ENCODE measurements at regions not wholly inside any gene's neighbourhood (a gene's known extent, or its start where the extent isn't known, plus 50 kb on each side); places are given as distances from the start of the nearest gene placed in this dataset.

DNA sequence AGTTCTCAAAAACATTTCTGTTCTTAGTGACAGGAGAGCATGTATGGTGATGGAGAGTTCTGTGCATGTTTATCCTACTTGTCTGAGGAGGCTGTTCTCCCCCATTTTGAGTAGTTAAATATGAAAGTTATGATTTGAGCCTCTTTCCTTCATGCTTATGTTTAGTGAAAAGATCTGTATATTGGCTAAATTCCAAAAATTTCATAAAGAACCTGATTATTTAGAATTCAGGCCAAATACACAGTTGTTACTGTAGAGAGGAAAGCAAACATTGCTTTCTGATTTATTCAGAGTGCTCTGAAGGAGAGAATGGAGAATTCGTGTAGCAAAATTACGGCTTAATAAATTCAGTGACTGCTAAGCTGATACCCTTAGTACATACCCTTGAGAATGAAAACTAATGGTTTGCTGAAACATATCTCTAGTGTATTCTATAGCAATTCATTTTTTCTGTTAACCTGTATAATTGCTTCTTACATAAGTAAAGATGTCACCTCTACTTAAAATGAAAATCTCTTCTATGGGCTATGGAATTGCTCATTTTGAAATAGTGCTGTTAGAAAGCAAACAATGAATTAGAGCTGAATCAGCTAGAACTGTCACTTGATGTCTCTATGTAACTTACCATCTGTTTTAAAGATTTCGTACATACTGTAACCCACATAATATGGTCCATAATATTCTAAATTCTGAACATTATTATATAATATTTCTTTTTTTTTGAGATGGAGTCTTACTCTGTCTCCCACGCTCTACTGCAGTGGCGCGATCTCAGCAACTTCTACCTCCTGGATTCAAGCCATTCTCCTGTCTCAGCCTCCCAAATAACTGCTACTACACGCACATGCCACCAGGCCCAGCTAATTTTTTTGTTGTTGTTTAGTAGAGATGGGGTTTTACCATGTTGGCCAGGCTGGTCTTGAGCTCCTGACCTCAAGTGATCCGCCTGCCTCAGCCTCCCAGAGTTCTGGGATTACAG lies 417.0 kb upstream of the RGS6 start:
- in situ Hi-C loops (cut with MboI; ENCODE audit: low pct_unique_long_range_greater_than_20kb, low sequenced_read_pairs, unreplicated experiment): no loop called here
- DNase-seq (ENCODE audit: low spot score): no peak
- TF ChIP-seq, protein P1, sequence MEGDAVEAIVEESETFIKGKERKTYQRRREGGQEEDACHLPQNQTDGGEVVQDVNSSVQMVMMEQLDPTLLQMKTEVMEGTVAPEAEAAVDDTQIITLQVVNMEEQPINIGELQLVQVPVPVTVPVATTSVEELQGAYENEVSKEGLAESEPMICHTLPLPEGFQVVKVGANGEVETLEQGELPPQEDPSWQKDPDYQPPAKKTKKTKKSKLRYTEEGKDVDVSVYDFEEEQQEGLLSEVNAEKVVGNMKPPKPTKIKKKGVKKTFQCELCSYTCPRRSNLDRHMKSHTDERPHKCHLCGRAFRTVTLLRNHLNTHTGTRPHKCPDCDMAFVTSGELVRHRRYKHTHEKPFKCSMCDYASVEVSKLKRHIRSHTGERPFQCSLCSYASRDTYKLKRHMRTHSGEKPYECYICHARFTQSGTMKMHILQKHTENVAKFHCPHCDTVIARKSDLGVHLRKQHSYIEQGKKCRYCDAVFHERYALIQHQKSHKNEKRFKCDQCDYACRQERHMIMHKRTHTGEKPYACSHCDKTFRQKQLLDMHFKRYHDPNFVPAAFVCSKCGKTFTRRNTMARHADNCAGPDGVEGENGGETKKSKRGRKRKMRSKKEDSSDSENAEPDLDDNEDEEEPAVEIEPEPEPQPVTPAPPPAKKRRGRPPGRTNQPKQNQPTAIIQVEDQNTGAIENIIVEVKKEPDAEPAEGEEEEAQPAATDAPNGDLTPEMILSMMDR (IDR thresholded peaks at IDR 0.05; ENCODE audit: extremely low read depth, insufficient read depth, missing control alignments): no peak

DNA sequence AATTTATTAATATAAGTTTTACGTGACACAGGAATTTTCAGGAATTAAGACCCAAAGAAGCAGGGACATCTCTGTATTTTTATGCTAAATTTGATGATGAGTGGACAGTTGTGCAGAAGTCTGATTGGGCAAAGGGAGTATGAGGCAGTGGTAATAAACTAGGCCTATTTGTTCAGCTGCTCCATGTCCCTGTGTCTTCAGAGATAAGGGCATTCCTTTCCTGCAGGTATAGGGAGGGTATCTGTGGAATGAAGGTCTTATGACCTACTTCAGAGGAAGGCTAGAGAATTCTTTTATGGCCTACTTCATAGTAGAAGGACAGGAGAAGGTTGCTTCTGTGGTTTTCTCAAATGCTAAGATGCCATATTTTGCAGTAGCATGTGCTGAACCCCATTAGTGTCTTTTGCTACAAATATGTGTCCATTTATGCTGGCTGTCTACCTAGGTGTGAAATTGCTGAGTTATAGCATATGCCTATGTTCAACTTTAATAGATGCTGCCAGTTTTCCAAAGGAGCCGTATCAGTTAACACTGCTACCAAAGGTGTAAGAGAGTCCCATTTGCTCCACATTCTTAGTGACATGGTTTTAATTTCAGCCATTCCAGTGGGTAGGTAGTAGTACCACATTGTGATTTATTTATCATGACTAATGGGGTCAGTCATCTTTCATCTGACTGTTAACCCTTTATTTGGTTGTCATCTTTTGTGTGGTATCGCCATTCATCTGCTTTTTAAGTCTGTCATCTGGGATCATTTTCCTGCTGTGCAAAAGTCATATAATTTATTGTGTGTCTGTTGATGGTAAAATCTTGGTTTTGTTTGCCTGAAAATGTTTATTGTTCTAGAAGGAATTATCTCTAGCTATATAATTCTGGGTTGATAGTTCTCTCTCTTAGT lies 410.7 kb upstream of the RGS6 start:
- in situ Hi-C loops (cut with MboI; ENCODE audit: low pct_unique_long_range_greater_than_20kb, low sequenced_read_pairs, unreplicated experiment): no loop called here
- TF ChIP-seq, protein P1 (IDR thresholded peaks at IDR 0.05; ENCODE audit: extremely low read depth, insufficient read depth, missing control alignments): no peak
- no peak for DNase-seq (ENCODE audit: low spot score)

DNA sequence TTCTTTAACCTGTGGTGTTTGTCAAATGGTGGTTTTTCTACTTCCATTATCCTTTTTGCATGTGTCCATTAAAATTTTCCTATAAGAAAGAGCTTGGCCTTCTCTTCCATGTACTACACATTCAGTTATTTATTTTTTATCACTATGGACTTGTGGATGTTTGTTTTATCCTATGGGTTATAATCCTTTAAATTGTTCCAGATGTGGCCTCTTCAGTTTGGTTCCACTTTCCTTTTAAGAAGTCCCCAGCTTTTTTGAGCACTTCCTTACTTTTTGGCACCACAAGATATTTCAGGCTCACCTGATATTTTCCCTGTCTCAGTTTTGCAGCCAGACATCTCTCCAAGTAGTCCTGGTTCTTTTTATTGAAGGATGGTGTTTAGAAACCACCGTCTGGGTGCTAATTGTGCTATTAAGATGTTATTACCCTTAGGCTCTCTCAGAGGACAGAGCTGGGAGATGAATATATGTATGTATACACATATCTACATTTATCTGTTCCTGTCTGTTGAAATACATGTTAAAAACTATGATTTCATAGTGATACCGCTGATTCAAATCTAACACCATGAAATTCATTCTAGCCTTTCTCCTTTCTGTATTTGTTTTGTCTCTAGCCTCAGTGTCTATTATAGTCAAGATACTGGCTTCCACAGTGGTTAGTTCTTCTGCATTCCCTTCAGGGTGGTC lies 408.5 kb upstream of the RGS6 start:
- in situ Hi-C loops (cut with MboI; ENCODE audit: low pct_unique_long_range_greater_than_20kb, low sequenced_read_pairs, unreplicated experiment): no loop called here
- TF ChIP-seq, protein P1 (IDR thresholded peaks at IDR 0.05; ENCODE audit: extremely low read depth, insufficient read depth, missing control alignments): no peak
- peak; percentile 45 for DNase-seq (ENCODE audit: low spot score)

DNA sequence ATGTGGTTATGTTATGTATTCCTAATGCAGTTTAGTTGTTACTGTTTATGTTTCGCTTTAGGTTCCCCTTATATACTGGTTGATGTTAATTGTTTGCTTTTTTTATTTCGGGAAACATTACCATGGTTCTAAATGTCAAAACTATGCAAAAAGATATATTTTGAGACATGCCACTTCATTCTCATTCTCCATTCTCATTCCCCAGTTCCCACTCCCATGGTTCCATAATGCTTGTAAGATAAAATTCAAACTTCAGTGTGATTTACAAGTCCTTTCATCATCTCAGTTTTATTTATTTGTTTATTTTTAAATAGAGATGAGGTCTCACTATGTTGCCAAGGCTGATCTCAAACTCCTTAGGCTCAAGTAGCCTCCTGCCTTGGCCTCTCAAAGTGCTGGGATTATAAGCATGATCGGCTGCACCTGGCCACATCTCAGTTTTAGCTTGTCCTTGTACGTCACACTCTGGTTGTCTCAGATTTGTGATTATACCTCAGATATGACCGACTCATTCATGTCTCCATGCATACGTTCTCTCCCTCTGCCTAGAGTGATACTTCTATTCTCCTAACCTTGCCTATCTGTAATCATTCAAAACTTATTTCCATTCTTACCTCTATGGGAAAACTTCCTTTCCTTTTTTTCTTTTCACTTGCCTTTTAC lies 407.8 kb upstream of the RGS6 start:
- in situ Hi-C loops (cut with MboI; ENCODE audit: low pct_unique_long_range_greater_than_20kb, low sequenced_read_pairs, unreplicated experiment): no loop called here
- peak; percentile 36 for DNase-seq (ENCODE audit: low spot score)
- TF ChIP-seq, protein P1 (IDR thresholded peaks at IDR 0.05; ENCODE audit: extremely low read depth, insufficient read depth, missing control alignments): no peak

DNA sequence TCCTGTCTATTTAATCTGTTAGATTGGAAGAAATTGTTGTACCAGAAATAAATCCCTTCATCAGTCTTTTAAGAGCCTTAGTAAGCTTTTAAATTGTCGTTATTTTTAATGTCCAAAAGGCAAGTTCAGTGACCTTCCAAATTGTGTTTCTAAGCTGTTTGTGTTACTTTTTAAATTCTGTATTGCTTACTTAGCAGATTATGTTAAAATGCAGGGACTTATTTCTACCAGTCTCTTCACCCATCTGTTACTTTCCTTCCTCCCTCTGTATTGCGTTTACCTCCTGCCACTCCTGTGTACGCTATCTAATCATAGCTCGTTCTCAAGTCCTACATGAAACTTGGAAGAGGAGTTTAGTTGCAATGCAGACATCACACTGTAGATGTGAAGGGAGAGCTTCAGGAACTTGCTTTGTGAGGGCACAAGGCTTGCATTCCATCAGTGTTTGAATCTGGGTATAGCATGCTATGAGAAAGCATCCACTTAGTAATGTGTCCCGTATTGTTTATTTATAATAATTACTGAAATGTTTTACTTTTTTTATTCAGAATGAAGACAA lies 406.5 kb upstream of the RGS6 start:
- in situ Hi-C loops (cut with MboI; ENCODE audit: low pct_unique_long_range_greater_than_20kb, low sequenced_read_pairs, unreplicated experiment): no loop called here
- TF ChIP-seq, protein P1 (IDR thresholded peaks at IDR 0.05; ENCODE audit: extremely low read depth, insufficient read depth, missing control alignments): no peak
- DNase-seq (ENCODE audit: low spot score): no peak
